ENCODE measurements at regions not wholly inside any gene's neighbourhood (a gene's known extent, or its start where the extent isn't known, plus 50 kb on each side); places are given as distances from the start of the nearest gene placed in this dataset.
A peak's percentile ranks its signal among the peaks of the same experiment; 100 is the strongest.

- WGBS, result 80% methylated on average over 5 of the region's 6 CpGs
These were observed 132.9 kb upstream of the LRIG1 start for GRCh38 chr3:66633402-66634381.

GRCh38 chr3:66638717-66639116 lies 137.9 kb upstream of the LRIG1 start:
- H3K9ac ChIP-seq (ENCODE audit: low read length), result no peak overlapping the region
- H3K18ac ChIP-seq (ENCODE audit: low read depth in 1 of 2, low read length in 2 of 2), result no peak overlapping the region
- H2BK15ac ChIP-seq (ENCODE audit: low read depth, poor library complexity, severe bottlenecking), result no peak overlapping the region
- no peak overlapping the region for H3K4ac ChIP-seq (ENCODE audit: low read depth in 1 of 2, low read length in 2 of 2)
- no peak overlapping the region for H3K23ac ChIP-seq (ENCODE audit: low read length in 2 of 2)
- no peaks in the 10 kb centered on the region for H3K79me1 ChIP-seq (replicated peaks; ENCODE audit: low read length, poor library complexity, severe bottlenecking)
- H2BK120ac ChIP-seq (ENCODE audit: low read depth, low read length), result no peak overlapping the region
- H2BK5ac ChIP-seq (ENCODE audit: low read depth, low read length, poor library complexity, severe bottlenecking), result no peak overlapping the region
- no peaks in the 10 kb centered on the region for H3K9me3 ChIP-seq (ENCODE audit: control insufficient read depth, low read length)
- no peaks in the 10 kb centered on the region for H3K4me1 ChIP-seq (ENCODE audit: control insufficient read depth, insufficient read depth, low read depth, low read length)
- 18% methylated on average over 5 of the region's 6 CpGs for WGBS
- H3K36me3 ChIP-seq (ENCODE audit: control insufficient read depth in 1 of 2, insufficient read depth in 2 of 2, low read depth in 1 of 2, low read length in 2 of 2), result no peaks in the 10 kb centered on the region
- H3K4me2 ChIP-seq (ENCODE audit: low read length, poor library complexity, severe bottlenecking), result no peak overlapping the region
- H4K8ac ChIP-seq (ENCODE audit: low read length), result no peak overlapping the region
- DNase-seq, result no peak
- no peaks in the 10 kb centered on the region for H3K27me3 ChIP-seq (ENCODE audit: control insufficient read depth in 1 of 2, insufficient read depth in 1 of 2, low read length in 2 of 2)
- no peak overlapping the region for H3K4me3 ChIP-seq (ENCODE audit: insufficient read depth in 1 of 2, low read depth in 1 of 2, low read length in 2 of 2)
- H3K14ac ChIP-seq (ENCODE audit: low read length in 2 of 2), result no peak overlapping the region
- H2AK5ac ChIP-seq (ENCODE audit: low read length, severe bottlenecking), result no peak overlapping the region
- H2AFZ ChIP-seq (ENCODE audit: low read depth, low read length), result no peak overlapping the region
- no peak overlapping the region for H3K27ac ChIP-seq (ENCODE audit: low read length, poor library complexity, severe bottlenecking)
- no peak overlapping the region for H2BK12ac ChIP-seq (ENCODE audit: low read length in 2 of 2)
- no peak overlapping the region for H4K91ac ChIP-seq (ENCODE audit: low read length)

More at GRCh38 chr3:66633402-66634381, 132.9 kb upstream of the LRIG1 start:
- Histone ChIP-seq H4K8ac (ENCODE audit: low read length) (no peak overlapping the region), H3K18ac (ENCODE audit: low read depth in 1 of 2, low read length in 2 of 2) (no peak overlapping the region), H3K23ac (ENCODE audit: low read length in 2 of 2) (no peak overlapping the region), H3K27me3 (ENCODE audit: control insufficient read depth in 1 of 2, insufficient read depth in 1 of 2, low read length in 2 of 2) (no peaks in the 10 kb centered on the region), H3K27ac (ENCODE audit: low read length, poor library complexity, severe bottlenecking) (no peak overlapping the region), H2BK120ac (ENCODE audit: low read depth, low read length) (no peak overlapping the region), H3K36me3 (ENCODE audit: control insufficient read depth in 1 of 2, insufficient read depth in 2 of 2, low read depth in 1 of 2, low read length in 2 of 2) (no peaks in the 10 kb centered on the region), H3K9me3 (ENCODE audit: control insufficient read depth, low read length) (no peaks in the 10 kb centered on the region), H3K4me1 (ENCODE audit: control insufficient read depth, insufficient read depth, low read depth, low read length) (no peaks in the 10 kb centered on the region), H2BK5ac (ENCODE audit: low read depth, low read length, poor library complexity, severe bottlenecking) (no peak overlapping the region), H3K79me1 (replicated peaks; ENCODE audit: low read length, poor library complexity, severe bottlenecking) (no peaks in the 10 kb centered on the region), H2BK12ac (ENCODE audit: low read length in 2 of 2) (no peak overlapping the region), H3K9ac (ENCODE audit: low read length) (no peak overlapping the region), H2BK15ac (ENCODE audit: low read depth, poor library complexity, severe bottlenecking) (no peak overlapping the region), H2AK5ac (ENCODE audit: low read length, severe bottlenecking) (no peak overlapping the region), H2AFZ (ENCODE audit: low read depth, low read length) (no peak overlapping the region), H3K4ac (ENCODE audit: low read depth in 1 of 2, low read length in 2 of 2) (no peak overlapping the region), H3K4me2 (ENCODE audit: low read length, poor library complexity, severe bottlenecking) (no peak overlapping the region), H4K91ac (ENCODE audit: low read length) (no peak overlapping the region), H3K4me3 (ENCODE audit: insufficient read depth in 1 of 2, low read depth in 1 of 2, low read length in 2 of 2) (no peak overlapping the region), H3K14ac (ENCODE audit: low read length in 2 of 2) (no peak overlapping the region)
- DNase-seq, result no peak

GRCh38 chr3:66639809-66640356 lies 139.1 kb upstream of the LRIG1 start:
- no peak overlapping the region for H3K9ac ChIP-seq (ENCODE audit: low read length)
- no peak overlapping the region for H4K8ac ChIP-seq (ENCODE audit: low read length)
- peak; percentile 20 for DNase-seq
- H3K9me3 ChIP-seq (ENCODE audit: control insufficient read depth, low read length), result peaks cover 7% of the 10 kb centered on the region
- no peak overlapping the region for H3K4ac ChIP-seq (ENCODE audit: low read depth in 1 of 2, low read length in 2 of 2)
- H3K27ac ChIP-seq (ENCODE audit: low read length, poor library complexity, severe bottlenecking), result no peak overlapping the region
- H2BK15ac ChIP-seq (ENCODE audit: low read depth, poor library complexity, severe bottlenecking), result no peak overlapping the region
- no peaks in the 10 kb centered on the region for H3K36me3 ChIP-seq (ENCODE audit: control insufficient read depth in 1 of 2, insufficient read depth in 2 of 2, low read depth in 1 of 2, low read length in 2 of 2)
- WGBS, result 90% methylated on average over 3 of the region's 3 CpGs
- no peak overlapping the region for H2AK5ac ChIP-seq (ENCODE audit: low read length, severe bottlenecking)
- no peaks in the 10 kb centered on the region for H3K27me3 ChIP-seq (ENCODE audit: control insufficient read depth in 1 of 2, insufficient read depth in 1 of 2, low read length in 2 of 2)
- H2BK5ac ChIP-seq (ENCODE audit: low read depth, low read length, poor library complexity, severe bottlenecking), result no peak overlapping the region
- H3K23ac ChIP-seq (ENCODE audit: low read length in 2 of 2), result no peak overlapping the region
- H3K18ac ChIP-seq (ENCODE audit: low read depth in 1 of 2, low read length in 2 of 2), result no peak overlapping the region
- H4K91ac ChIP-seq (ENCODE audit: low read length), result no peak overlapping the region
- no peak overlapping the region for H3K14ac ChIP-seq (ENCODE audit: low read length in 2 of 2)
- H3K4me3 ChIP-seq (ENCODE audit: insufficient read depth in 1 of 2, low read depth in 1 of 2, low read length in 2 of 2), result no peak overlapping the region
- H3K4me2 ChIP-seq (ENCODE audit: low read length, poor library complexity, severe bottlenecking), result no peak overlapping the region
- H3K4me1 ChIP-seq (ENCODE audit: control insufficient read depth, insufficient read depth, low read depth, low read length), result no peaks in the 10 kb centered on the region
- no peak overlapping the region for H2BK12ac ChIP-seq (ENCODE audit: low read length in 2 of 2)
- H3K79me1 ChIP-seq (replicated peaks; ENCODE audit: low read length, poor library complexity, severe bottlenecking), result no peaks in the 10 kb centered on the region
- H2AFZ ChIP-seq (ENCODE audit: low read depth, low read length), result no peak overlapping the region
- no peak overlapping the region for H2BK120ac ChIP-seq (ENCODE audit: low read depth, low read length)

GRCh38 chr3:66642019-66642418 lies 141.2 kb upstream of the LRIG1 start:
- no peak overlapping the region for H3K27ac ChIP-seq (ENCODE audit: low read length, poor library complexity, severe bottlenecking)
- no peaks in the 10 kb centered on the region for H3K27me3 ChIP-seq (ENCODE audit: control insufficient read depth in 1 of 2, insufficient read depth in 1 of 2, low read length in 2 of 2)
- no peak overlapping the region for H3K23ac ChIP-seq (ENCODE audit: low read length in 2 of 2)
- DNase-seq, result no peak
- no peak overlapping the region for H3K9ac ChIP-seq (ENCODE audit: low read length)
- H2BK15ac ChIP-seq (ENCODE audit: low read depth, poor library complexity, severe bottlenecking), result no peak overlapping the region
- no peak overlapping the region for H3K14ac ChIP-seq (ENCODE audit: low read length in 2 of 2)
- H3K18ac ChIP-seq (ENCODE audit: low read depth in 1 of 2, low read length in 2 of 2), result no peak overlapping the region
- H3K4ac ChIP-seq (ENCODE audit: low read depth in 1 of 2, low read length in 2 of 2), result no peak overlapping the region
- H2BK5ac ChIP-seq (ENCODE audit: low read depth, low read length, poor library complexity, severe bottlenecking), result no peak overlapping the region
- no peaks in the 10 kb centered on the region for H3K79me1 ChIP-seq (replicated peaks; ENCODE audit: low read length, poor library complexity, severe bottlenecking)
- H2BK120ac ChIP-seq (ENCODE audit: low read depth, low read length), result no peak overlapping the region
- no peak overlapping the region for H2BK12ac ChIP-seq (ENCODE audit: low read length in 2 of 2)
- no peak overlapping the region for H2AK5ac ChIP-seq (ENCODE audit: low read length, severe bottlenecking)
- no peaks in the 10 kb centered on the region for H3K36me3 ChIP-seq (ENCODE audit: control insufficient read depth in 1 of 2, insufficient read depth in 2 of 2, low read depth in 1 of 2, low read length in 2 of 2)
- peaks cover 9% of the 10 kb centered on the region for H3K9me3 ChIP-seq (ENCODE audit: control insufficient read depth, low read length)
- no peak overlapping the region for H2AFZ ChIP-seq (ENCODE audit: low read depth, low read length)
- H3K4me1 ChIP-seq (ENCODE audit: control insufficient read depth, insufficient read depth, low read depth, low read length), result no peaks in the 10 kb centered on the region
- no peak overlapping the region for H4K91ac ChIP-seq (ENCODE audit: low read length)
- 82% methylated on average over 4 of the region's 4 CpGs for WGBS
- no peak overlapping the region for H3K4me3 ChIP-seq (ENCODE audit: insufficient read depth in 1 of 2, low read depth in 1 of 2, low read length in 2 of 2)
- H4K8ac ChIP-seq (ENCODE audit: low read length), result no peak overlapping the region
- no peak overlapping the region for H3K4me2 ChIP-seq (ENCODE audit: low read length, poor library complexity, severe bottlenecking)
